ENCODE measurements at regions not wholly inside any gene's neighbourhood (a gene's known extent, or its start where the extent isn't known, plus 50 kb on each side); places are given as distances from the start of the nearest gene placed in this dataset.

DNA sequence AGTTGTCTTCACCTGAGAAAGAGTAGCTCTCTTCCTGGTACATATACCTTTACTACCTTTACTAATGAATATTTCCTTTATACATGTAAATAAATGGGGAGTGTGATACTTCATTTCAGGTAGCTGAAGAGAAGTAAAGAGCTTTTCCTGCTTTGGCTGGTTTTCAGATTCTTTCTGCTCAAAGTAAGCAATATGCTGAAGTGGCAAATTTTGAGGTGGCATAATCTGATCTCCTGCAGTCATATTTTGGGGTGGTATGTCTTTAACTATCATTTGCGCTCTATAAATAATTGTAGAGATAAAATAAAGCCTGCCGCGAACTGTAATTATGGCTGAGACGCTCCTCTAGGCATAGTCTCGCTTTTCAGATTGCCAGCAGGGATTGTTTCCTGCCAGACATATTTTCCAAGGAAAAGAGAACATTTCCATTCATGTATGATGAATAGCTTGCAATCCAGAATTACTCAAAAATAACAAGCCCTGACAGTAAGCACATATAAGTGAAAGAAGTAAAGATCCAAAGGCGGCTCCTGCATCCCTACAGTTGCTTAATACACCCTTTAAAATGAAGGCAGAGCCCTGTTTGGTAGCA is 200.7 kb downstream of the C12orf50 start:
- TF ChIP-seq POLR2AphosphoS5 (IDR thresholded peaks at IDR 0.05), result no peak
- no peak for TF ChIP-seq EP300 (IDR thresholded peaks at IDR 0.05)
- TF ChIP-seq, protein P1, sequence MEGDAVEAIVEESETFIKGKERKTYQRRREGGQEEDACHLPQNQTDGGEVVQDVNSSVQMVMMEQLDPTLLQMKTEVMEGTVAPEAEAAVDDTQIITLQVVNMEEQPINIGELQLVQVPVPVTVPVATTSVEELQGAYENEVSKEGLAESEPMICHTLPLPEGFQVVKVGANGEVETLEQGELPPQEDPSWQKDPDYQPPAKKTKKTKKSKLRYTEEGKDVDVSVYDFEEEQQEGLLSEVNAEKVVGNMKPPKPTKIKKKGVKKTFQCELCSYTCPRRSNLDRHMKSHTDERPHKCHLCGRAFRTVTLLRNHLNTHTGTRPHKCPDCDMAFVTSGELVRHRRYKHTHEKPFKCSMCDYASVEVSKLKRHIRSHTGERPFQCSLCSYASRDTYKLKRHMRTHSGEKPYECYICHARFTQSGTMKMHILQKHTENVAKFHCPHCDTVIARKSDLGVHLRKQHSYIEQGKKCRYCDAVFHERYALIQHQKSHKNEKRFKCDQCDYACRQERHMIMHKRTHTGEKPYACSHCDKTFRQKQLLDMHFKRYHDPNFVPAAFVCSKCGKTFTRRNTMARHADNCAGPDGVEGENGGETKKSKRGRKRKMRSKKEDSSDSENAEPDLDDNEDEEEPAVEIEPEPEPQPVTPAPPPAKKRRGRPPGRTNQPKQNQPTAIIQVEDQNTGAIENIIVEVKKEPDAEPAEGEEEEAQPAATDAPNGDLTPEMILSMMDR (IDR thresholded peaks at IDR 0.05), result no peak
- TF ChIP-seq POLR2A (IDR thresholded peaks at IDR 0.05), result no peak
- 80 to 85% methylated on average over 6 of the region's 6 CpGs for WGBS, 2 donors

DNA sequence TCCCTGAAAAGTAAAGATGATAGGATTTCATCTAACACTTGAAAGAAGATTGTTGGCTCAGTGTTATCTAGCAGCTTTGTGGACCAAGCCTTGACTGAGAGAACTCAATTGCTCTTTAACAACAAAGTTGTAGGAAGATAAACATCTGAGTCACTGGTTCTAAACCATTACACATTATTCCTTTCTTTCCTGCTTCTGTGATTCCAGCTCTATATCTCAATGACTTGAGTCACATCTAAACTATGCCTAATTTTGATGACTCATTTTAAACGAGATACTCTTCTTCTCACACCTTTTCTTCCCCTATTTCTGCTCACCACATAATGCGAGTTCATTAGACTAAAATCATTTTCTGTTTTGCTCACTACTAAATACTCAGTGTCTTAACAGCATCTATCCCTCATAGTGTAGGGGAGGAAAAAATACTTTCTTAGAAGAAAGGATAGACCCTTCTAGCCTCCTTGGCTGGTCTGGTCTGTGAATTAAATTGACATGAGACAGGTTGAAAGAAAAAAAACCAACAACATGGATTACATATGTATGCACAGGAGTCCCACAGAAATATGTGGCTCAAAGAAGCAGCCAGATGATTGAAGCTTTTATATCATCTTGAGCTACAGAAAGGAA is 201.4 kb downstream of the C12orf50 start:
- ATAC-seq (ENCODE audit: low FRiP score in 2 of 2), result no peak

More for the DNA sequence above, 200.7 kb downstream of the C12orf50 start:
- H3K9me3 ChIP-seq, result no peaks in the 10 kb centered on the region
- H3K27me3 ChIP-seq, result no peaks in the 10 kb centered on the region
- DNase-seq (no peak), ATAC-seq (ENCODE audit: low FRiP score in 2 of 2) (no peak)
- no peak overlapping the region for H3K4me3 ChIP-seq
- H3K27ac ChIP-seq, result no peak overlapping the region
- no peaks in the 10 kb centered on the region for H3K4me1 ChIP-seq
- H3K36me3 ChIP-seq, result no peaks in the 10 kb centered on the region

DNA sequence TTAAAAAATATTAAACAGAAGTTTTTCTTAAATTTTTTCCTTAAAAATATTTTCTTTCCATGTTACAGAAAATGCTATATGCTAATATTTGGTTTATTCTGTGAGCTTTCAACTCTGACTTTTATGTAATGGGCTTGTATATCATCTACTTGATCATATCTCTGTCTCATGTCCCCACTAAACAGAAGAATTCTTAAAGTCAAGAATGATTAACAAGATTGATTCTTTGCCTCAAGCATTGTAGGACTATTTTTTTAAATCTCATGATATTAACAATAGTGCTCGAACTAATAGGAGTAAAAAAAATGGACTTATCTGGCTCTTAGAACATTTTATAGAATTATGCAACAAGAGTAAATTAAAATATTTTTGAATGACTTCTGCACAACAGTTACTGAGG is 206.3 kb downstream of the C12orf50 start:
- Histone ChIP-seq H3K9me3 (no peaks in the 10 kb centered on the region), H3K27me3 (no peaks in the 10 kb centered on the region), H3K4me1 (no peaks in the 10 kb centered on the region), H3K36me3 (no peaks in the 10 kb centered on the region), H3K4me3 (no peak overlapping the region), H3K27ac (no peak overlapping the region)
- DNase-seq (no peak), ATAC-seq (ENCODE audit: low FRiP score in 2 of 2) (no peak)
- no peak for TF ChIP-seq POLR2A (IDR thresholded peaks at IDR 0.05)
- no peak for TF ChIP-seq EP300 (IDR thresholded peaks at IDR 0.05)
- TF ChIP-seq, protein P1 (IDR thresholded peaks at IDR 0.05), result no peak
- no peak for TF ChIP-seq POLR2AphosphoS5 (IDR thresholded peaks at IDR 0.05)
- 60 to 65% methylated on average over 1 of the region's 1 CpG for WGBS, 2 donors

More for the DNA sequence above, 201.4 kb downstream of the C12orf50 start:
- TF ChIP-seq, protein P1 (IDR thresholded peaks at IDR 0.05), result no peak
- TF ChIP-seq POLR2AphosphoS5 (IDR thresholded peaks at IDR 0.05) (no peak), EP300 (IDR thresholded peaks at IDR 0.05) (no peak), POLR2A (IDR thresholded peaks at IDR 0.05) (no peak)
- no peaks in the 10 kb centered on the region for H3K27me3 ChIP-seq
- DNase-seq, result no peak
- no peaks in the 10 kb centered on the region for H3K9me3 ChIP-seq
- H3K27ac ChIP-seq, result no peak overlapping the region
- no peaks in the 10 kb centered on the region for H3K36me3 ChIP-seq
- WGBS, 2 donors, result 55 to 62% methylated on average over 2 of the region's 2 CpGs
- no peak overlapping the region for H3K4me3 ChIP-seq
- H3K4me1 ChIP-seq, result no peaks in the 10 kb centered on the region

DNA sequence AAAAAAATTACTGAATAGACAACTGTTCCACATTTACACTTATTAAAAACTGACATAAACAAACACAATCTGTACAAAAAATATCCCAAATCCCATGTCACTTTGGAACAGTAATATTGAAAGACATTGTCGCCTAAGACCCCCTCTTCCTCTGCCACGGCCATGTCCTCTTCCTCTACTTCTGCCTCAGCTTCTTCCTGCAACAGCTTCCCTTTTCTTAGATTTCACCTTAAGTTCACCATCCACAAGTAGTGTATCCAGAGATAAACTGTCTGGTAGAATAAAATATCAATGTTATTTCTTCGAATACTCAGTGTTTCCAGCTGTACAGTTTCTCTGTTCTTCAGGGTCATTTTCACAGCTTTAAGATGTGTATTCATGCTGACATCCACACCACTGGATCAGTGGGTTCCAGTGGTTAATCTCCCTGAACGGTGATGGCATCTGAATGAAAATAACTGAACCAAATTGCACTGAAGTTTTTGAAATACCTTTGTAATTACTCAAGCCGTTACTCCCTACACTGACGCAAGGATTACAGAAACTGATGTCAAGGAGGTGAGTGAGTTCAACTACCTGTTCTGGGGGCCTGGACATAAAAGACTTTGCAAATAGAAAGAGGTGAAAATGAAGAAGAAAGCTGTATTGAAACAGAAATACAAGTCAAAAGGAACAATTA is 208.5 kb downstream of the C12orf50 start:
- no peak for DNase-seq
- Histone ChIP-seq H3K27me3 (no peaks in the 10 kb centered on the region), H3K27ac (no peak overlapping the region), H3K4me1 (no peaks in the 10 kb centered on the region), H3K4me3 (no peak overlapping the region), H3K9me3 (no peaks in the 10 kb centered on the region), H3K36me3 (no peaks in the 10 kb centered on the region)
- TF ChIP-seq POLR2AphosphoS5 (IDR thresholded peaks at IDR 0.05) (no peak), POLR2A (IDR thresholded peaks at IDR 0.05) (no peak), EP300 (IDR thresholded peaks at IDR 0.05) (no peak)
- TF ChIP-seq, protein P1 (IDR thresholded peaks at IDR 0.05), result no peak
- no peak for ATAC-seq (ENCODE audit: low FRiP score in 2 of 2)
- WGBS, 2 donors, result 50 to 54% methylated on average over 6 of the region's 6 CpGs

Measured in upper lobe of left lung (tissue), 6 donors.